ACC112 (cell line): ENCODE measurements at regions not wholly inside any gene's neighbourhood (a gene's known extent, or its start where the extent isn't known, plus 50 kb on each side); places are given as distances from the start of the nearest gene placed in this dataset.

Experiments used
- H2AFZ ChIP-seq: fragments of 200-600 bp; sonication (generic); one replicate; pipeline ENCODE4 v1.6.0; 2017; ENCODE audit warnings: antibody characterized with exemption, low read length; ENCODE audit not compliant: unreplicated experiment
- H3K27ac ChIP-seq: fragments of 200-600 bp; sonication (generic); 2 replicates; pipeline ENCODE4 v1.5.1; 2014; ENCODE audit warnings: low read depth, mild to moderate bottlenecking, antibody characterized with exemption, low read length, moderate library complexity
- H3K27me3 ChIP-seq: fragments of 200-600 bp; sonication (generic); 2 replicates; pipeline ENCODE4 v1.6.1; 2014; ENCODE audit warnings: mild to moderate bottlenecking, antibody characterized with exemption, low read length, moderate library complexity, mixed read lengths; ENCODE audit not compliant: insufficient read depth
- H3K36me3 ChIP-seq: fragments of 200-600 bp; sonication (generic); 2 replicates; pipeline ENCODE4 v1.6.1; 2016; ENCODE audit warnings: mild to moderate bottlenecking, antibody characterized with exemption, low read length, moderate library complexity, mixed read lengths; ENCODE audit not compliant: insufficient read depth
- H3K4me1 ChIP-seq: fragments of 200-600 bp; sonication (generic); one replicate; pipeline ENCODE4 v1.6.1; 2016; ENCODE audit warnings: low read length, mixed read lengths; ENCODE audit not compliant: insufficient read depth, unreplicated experiment, control insufficient read depth
- H3K4me3 ChIP-seq: fragments of 200-600 bp; sonication (generic); 2 replicates; pipeline ENCODE4 v1.5.1; 2014; ENCODE audit warnings: mild to moderate bottlenecking, low read depth, low read length
- H3K79me2 ChIP-seq: fragments of 200-600 bp; sonication (generic); one replicate; pipeline ENCODE4 v1.6.0; 2016; ENCODE audit warnings: low read length; ENCODE audit not compliant: control insufficient read depth, unreplicated experiment, insufficient read depth

DNA sequence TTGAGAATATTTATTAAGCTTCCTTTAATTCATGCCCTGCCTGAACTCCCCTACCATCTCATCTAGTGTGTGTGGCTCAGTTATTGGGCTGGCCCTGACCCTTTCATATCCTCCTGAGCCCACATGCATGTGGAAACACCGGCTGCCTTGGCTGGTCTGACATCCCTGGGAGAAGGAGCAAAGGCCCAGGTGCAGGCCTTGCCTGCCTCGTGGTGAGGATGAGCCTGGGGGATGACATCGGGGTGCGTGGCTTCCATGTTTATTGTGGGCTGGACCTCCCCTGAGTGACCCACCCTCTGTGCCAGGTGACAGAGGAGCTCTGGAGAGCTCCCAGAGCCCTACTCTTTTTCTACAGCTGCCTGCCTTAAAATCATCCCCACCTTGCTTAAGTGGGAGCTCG is 69.1 kb downstream of the FOXA2 start:
- Histone ChIP-seq H2AFZ (no peak overlapping the region), H3K27me3 (no peaks in the 10 kb centered on the region), H3K79me2 (no peaks in the 10 kb centered on the region), H3K4me3 (no peak overlapping the region), H3K36me3 (no peaks in the 10 kb centered on the region), H3K4me1 (no peaks in the 10 kb centered on the region), H3K27ac (no peak overlapping the region)

DNA sequence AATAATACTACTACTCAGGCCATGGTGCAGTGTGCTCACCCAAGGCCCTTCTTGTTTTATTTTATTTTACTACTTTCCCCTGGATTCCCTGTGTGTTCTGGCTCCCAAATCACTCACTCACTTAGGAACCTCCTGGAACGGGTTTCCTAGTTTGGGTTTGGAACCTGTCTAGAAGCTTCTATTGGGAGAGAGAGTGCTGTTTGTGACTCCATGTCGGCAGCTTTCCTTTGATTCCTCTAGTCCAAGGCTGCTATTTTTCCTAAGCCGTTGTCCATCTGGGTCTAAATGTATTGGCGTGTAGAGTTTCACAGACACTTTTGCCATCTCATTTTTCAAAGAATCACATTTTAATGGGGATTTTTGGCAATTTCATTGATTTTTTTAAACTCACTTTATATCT is 70.8 kb downstream of the FOXA2 start:
- H3K79me2 ChIP-seq = no peaks in the 10 kb centered on the region
- no peak overlapping the region for H3K27ac ChIP-seq
- H3K4me1 ChIP-seq = no peaks in the 10 kb centered on the region
- H3K36me3 ChIP-seq = no peaks in the 10 kb centered on the region
- H3K4me3 ChIP-seq = no peak overlapping the region
- H2AFZ ChIP-seq = no peak overlapping the region
- H3K27me3 ChIP-seq = no peaks in the 10 kb centered on the region

DNA sequence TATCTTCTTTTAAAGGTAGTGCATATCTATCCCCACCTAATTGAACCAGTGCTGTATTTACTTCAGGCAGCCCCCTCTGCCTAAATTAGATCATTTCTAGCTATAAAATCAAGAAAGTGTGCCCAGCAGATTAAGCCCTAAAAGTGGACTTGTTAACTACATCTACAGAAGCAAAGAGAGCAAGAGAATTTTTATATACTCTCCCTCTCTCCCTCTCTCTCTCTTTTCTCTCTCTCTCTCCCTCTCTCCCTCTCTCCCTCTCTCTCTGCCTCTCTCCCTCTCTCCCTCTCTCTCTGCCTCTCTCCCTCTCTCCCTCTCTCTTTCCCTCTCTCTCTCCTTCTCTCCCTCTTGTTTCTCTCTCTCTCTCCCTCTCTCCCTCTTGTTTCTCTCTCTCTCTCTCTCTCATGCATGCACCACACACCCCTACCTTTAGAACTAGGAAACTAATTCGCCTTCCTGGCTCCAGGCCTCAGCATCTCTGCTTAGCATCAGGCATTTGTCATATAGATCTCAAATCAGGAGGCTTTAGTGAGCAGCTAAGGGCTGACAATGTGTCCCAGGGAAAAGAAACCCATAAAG is 71.4 kb downstream of the FOXA2 start:
- Histone ChIP-seq H3K4me3 (no peak overlapping the region), H3K4me1 (no peaks in the 10 kb centered on the region), H3K27ac (no peak overlapping the region), H3K27me3 (no peaks in the 10 kb centered on the region), H3K79me2 (no peaks in the 10 kb centered on the region), H2AFZ (no peak overlapping the region), H3K36me3 (no peaks in the 10 kb centered on the region)

DNA sequence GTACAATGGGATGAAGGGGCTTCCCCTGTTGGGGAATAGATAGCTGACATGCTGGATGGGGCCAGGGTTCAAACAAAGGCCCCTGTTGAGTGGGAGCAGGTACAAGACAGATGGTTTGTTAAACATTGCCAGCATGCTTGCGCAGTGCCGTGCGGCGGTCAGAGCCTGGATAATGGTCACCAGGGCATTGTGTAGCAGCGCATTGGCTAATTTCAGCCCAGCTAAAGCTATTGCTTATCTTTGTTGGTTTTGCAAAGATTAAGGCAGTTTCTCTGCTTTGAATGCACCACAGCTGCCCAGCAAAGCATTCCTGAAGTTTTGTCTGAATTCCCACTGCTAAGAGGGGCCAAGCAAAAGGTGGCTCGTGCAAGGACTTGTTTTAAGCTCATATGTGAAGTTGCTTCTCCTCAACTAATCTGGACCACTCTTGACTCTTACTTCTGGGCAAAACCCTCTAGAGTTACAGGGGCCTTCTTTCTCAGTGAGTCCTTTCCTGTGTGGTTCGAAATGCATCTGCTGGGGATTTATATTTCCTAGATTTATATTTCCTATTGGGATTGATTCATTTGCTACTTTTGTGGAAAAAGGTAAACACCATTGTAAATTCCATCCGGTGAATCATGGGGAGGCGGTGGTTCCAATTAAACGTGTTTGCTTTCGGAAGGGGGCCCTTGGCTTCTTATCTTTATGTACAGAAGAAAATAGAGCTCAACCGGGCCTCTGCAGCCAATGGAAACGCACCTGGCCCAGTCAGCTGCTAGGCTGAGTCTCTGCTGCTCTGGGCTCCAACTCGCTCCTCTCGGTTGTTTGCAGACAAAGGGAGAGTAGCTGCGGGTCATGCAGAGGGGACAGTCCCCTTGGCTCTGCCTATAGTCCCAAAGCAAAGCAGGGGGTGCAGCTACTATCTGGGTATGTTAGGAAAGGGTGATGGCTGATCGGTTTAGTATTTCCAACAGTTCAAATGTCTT is 72.1 kb downstream of the FOXA2 start:
- H3K27ac ChIP-seq = no peak overlapping the region
- no peak overlapping the region for H2AFZ ChIP-seq

DNA sequence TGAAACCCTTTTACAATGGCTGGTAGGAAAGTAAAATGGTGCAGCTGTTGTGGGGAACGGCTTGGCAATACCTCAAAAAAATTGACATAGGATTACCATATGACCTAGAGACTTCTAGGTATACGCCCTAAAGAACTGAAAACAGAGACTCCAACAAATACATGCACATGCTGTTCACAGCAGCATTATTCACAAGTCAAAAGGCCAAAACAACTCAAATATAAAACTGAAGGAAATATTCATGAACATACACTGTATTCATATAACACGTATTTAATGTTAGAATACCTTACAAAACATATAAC is 74.6 kb downstream of the FOXA2 start:
- no peaks in the 10 kb centered on the region for H3K27me3 ChIP-seq
- H3K36me3 ChIP-seq = no peaks in the 10 kb centered on the region
- no peak overlapping the region for H2AFZ ChIP-seq
- H3K4me3 ChIP-seq = no peak overlapping the region
- no peaks in the 10 kb centered on the region for H3K79me2 ChIP-seq
- no peak overlapping the region for H3K27ac ChIP-seq
- no peaks in the 10 kb centered on the region for H3K4me1 ChIP-seq

More for the DNA sequence above, 72.1 kb downstream of the FOXA2 start:
- no peaks in the 10 kb centered on the region for H3K36me3 ChIP-seq
- H3K27me3 ChIP-seq = no peaks in the 10 kb centered on the region
- H3K4me1 ChIP-seq = no peaks in the 10 kb centered on the region
- H3K4me3 ChIP-seq = no peak overlapping the region
- H3K79me2 ChIP-seq = no peaks in the 10 kb centered on the region

DNA sequence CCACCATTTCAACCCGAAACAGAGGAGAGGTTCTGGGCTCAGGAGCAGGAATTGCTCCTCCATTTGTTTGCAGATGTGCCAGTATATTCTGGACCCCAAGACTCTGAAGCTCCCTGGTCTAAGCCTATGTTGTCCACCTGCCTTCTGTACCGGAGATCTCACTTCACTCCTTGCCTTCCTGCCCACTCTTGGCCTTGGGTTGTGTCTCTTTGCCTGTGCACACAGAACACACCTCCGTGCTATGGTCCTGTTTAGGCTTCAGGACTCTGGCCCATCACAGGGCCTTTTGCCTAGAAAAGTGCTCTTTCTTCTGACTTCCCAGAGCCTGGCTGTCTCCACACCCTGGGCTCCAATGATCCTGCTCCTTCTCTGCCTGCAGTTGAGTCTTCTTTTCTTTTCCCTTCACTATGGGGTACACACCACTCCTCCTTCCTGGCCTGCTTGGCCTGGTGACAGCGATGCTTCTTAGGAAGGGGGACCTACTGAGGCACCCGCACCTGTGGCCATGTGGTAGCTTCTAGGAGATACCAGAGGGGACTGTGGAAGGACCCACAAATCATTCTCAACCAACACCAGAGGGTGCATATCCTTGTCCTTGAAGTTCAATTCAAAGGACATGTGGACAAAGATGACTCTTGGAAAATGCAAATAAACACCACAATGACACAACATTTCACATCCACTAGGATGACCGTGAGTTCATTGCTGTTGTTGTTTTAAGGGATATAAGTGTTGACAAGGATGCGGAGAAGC is 75.1 kb downstream of the FOXA2 start:
- H3K79me2 ChIP-seq = no peaks in the 10 kb centered on the region

DNA sequence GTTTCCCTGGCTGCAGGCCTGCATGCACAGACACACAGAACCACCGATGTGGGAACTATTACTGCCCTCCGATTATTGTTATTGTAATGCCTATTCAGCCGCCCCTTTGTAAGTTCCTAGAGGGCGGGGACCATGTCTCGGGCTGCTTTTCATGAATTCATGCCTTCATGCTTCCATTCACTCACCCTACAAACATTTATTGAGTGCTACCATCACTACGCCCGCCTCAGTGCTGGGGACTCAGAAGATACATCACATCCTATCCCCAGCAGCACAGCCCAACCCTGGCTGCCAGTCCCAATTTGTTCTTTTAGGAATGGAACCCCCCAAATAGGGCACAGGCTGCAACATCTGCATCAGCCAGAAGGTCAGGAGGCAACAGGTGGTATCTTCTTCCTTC is 75.9 kb downstream of the FOXA2 start:
- no peaks in the 10 kb centered on the region for H3K4me1 ChIP-seq
- no peaks in the 10 kb centered on the region for H3K36me3 ChIP-seq
- H2AFZ ChIP-seq = no peak overlapping the region
- no peaks in the 10 kb centered on the region for H3K79me2 ChIP-seq
- H3K27ac ChIP-seq = no peak overlapping the region
- H3K4me3 ChIP-seq = no peak overlapping the region
- no peaks in the 10 kb centered on the region for H3K27me3 ChIP-seq

More for the DNA sequence above, 75.1 kb downstream of the FOXA2 start:
- no peaks in the 10 kb centered on the region for H3K4me1 ChIP-seq
- no peaks in the 10 kb centered on the region for H3K27me3 ChIP-seq
- no peaks in the 10 kb centered on the region for H3K36me3 ChIP-seq
- H2AFZ ChIP-seq = no peak overlapping the region
- no peak overlapping the region for H3K4me3 ChIP-seq
- no peak overlapping the region for H3K27ac ChIP-seq

DNA sequence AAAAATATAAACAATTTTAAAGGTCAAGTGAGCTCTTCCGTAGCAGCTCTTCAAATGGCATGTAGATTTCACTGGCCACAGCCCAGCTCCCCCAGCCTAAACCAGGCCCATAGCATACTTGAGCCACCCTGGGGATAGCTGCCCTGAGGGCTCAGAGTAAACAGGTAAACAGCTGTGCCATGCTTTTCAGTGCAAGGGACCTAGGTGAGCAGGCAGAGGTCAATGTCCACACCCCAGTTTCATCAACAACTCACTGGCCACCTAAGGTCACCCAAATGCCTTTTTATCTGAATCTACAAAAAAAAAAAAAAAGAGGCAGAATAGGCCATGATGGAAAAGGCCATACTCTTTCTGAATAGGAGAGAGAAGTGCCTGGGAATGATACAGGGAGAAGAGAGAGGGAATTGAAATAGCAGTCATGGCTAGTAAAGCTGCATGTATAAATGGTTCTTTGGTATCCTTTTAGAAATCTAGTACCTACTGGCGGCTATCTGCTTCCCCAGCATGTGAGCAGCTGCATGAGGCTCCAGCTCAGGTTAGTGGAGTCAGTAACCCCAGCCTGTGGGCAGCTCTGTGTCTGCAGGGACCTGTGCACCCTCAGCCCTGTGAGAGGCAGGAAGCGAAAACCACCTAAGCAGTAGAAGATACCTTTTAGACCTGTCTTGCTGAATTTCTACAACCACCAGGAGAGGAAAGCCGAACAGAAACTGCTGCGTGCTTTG is 77.0 kb downstream of the FOXA2 start:
- H3K27me3 ChIP-seq = no peaks in the 10 kb centered on the region
- no peak overlapping the region for H3K27ac ChIP-seq
- no peak overlapping the region for H3K4me3 ChIP-seq
- H3K79me2 ChIP-seq = no peaks in the 10 kb centered on the region
- H3K36me3 ChIP-seq = no peaks in the 10 kb centered on the region
- H3K4me1 ChIP-seq = no peaks in the 10 kb centered on the region
- H2AFZ ChIP-seq = no peak overlapping the region

GRCh38 chr20:22506827-22507226 is 77.5 kb downstream of the FOXA2 start:
- Histone ChIP-seq H2AFZ (no peak overlapping the region), H3K36me3 (no peaks in the 10 kb centered on the region), H3K4me3 (no peak overlapping the region), H3K27ac (no peak overlapping the region), H3K4me1 (no peaks in the 10 kb centered on the region), H3K79me2 (no peaks in the 10 kb centered on the region), H3K27me3 (no peaks in the 10 kb centered on the region)

- H3K4me3 ChIP-seq = no peak overlapping the region
- no peaks in the 10 kb centered on the region for H3K27me3 ChIP-seq
- no peaks in the 10 kb centered on the region for H3K4me1 ChIP-seq
- H2AFZ ChIP-seq = no peak overlapping the region
- H3K27ac ChIP-seq = no peak overlapping the region
- H3K36me3 ChIP-seq = no peaks in the 10 kb centered on the region
- H3K79me2 ChIP-seq = no peaks in the 10 kb centered on the region
These were observed 79.5 kb downstream of the FOXA2 start for GRCh38 chr20:22504829-22505377.
